LNCAP (cell line): ENCODE measurements at regions not wholly inside any gene's neighbourhood (a gene's known extent, or its start where the extent isn't known, plus 50 kb on each side); places are given as distances from the start of the nearest gene placed in this dataset.

Experiments used
- CTCF ChIP-seq: fragments of 450-650 bp; IDR thresholded peaks from 2 replicates; pipeline ENCODE4 v1.5.1; 2017; ENCODE audit warnings: mild to moderate bottlenecking

GRCh38 chr4:83758285-83758684, 222.4 kb downstream of the GPAT3 start:
- TF ChIP-seq CTCF = no peak

- TF ChIP-seq CTCF = no peak
Measured at GRCh38 chr4:83757121-83757621, 221.3 kb downstream of the GPAT3 start.

- no peak for TF ChIP-seq CTCF
Measured at GRCh38 chr4:83753260-83753659, 217.4 kb downstream of the GPAT3 start.

GRCh38 chr4:83751336-83751949, 215.5 kb downstream of the GPAT3 start:
- TF ChIP-seq CTCF = no peak

- no peak for TF ChIP-seq CTCF
Measured at GRCh38 chr4:83748711-83749110, 212.8 kb downstream of the GPAT3 start.

- no peak for TF ChIP-seq CTCF
Measured at GRCh38 chr4:83738895-83739294, 203.0 kb downstream of the GPAT3 start.

- TF ChIP-seq CTCF = no peak
Measured at GRCh38 chr4:83734576-83734975, 198.7 kb downstream of the GPAT3 start.
